Suprapubic skin (tissue), 4 donors: ENCODE measurements at regions not wholly inside any gene's neighbourhood (a gene's known extent, or its start where the extent isn't known, plus 50 kb on each side); places are given as distances from the start of the nearest gene placed in this dataset.

Source experiments
- POLR2A ChIP-seq, 2 donors: fragments of 450-650 bp; IDR thresholded peaks; one replicate each; pipeline ENCODE4 v1.6.1; 2017; ENCODE audit warnings: antibody characterized with exemption in 2 of 2, mild to moderate bottlenecking in 2 of 2, moderate library complexity in 2 of 2
- POLR2AphosphoS5 ChIP-seq, 3 donors: sonication (generic); formaldehyde crosslinking; IDR thresholded peaks; one replicate each; pipeline ENCODE4 v1.6.1; 2017; ENCODE audit warnings: antibody characterized with exemption in 3 of 3
- TF ChIP-seq, protein P1 (sequence below), 2 donors: fragments of 200-600 bp in 1 of 2; fragments of 450-650 bp in 1 of 2; sonication (generic) in 1 of 2; IDR thresholded peaks; one replicate each; pipeline ENCODE4 v1.5.1; 2016 to 2019; ENCODE audit warnings: antibody characterized with exemption in 2 of 2, mild to moderate bottlenecking in 1 of 2, moderate library complexity in 1 of 2

DNA sequence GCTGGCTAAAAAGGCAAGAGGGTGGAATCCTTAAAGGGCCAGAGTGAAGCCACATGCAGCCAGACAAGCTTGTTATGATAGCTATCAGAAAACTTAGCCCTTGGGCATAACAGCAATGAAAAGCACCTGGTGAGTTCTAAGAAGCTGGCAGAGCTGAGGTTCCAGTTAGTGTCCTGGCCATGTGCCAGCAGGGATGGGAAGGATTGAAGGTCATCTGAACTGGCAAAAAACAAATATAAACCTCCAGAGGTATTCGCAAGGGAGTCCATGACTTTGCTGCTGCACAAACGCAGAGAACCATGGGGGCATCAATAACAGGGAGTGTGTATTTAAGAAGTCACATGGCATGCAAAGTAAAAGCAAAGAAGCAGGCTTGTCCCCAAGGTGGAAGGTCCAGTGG lies 208.9 kb downstream of the FAM47A start:
- no peak for TF ChIP-seq POLR2AphosphoS5 (IDR thresholded peaks at IDR 0.05)
- no peak for TF ChIP-seq POLR2A (IDR thresholded peaks at IDR 0.05)
- TF ChIP-seq, protein P1, sequence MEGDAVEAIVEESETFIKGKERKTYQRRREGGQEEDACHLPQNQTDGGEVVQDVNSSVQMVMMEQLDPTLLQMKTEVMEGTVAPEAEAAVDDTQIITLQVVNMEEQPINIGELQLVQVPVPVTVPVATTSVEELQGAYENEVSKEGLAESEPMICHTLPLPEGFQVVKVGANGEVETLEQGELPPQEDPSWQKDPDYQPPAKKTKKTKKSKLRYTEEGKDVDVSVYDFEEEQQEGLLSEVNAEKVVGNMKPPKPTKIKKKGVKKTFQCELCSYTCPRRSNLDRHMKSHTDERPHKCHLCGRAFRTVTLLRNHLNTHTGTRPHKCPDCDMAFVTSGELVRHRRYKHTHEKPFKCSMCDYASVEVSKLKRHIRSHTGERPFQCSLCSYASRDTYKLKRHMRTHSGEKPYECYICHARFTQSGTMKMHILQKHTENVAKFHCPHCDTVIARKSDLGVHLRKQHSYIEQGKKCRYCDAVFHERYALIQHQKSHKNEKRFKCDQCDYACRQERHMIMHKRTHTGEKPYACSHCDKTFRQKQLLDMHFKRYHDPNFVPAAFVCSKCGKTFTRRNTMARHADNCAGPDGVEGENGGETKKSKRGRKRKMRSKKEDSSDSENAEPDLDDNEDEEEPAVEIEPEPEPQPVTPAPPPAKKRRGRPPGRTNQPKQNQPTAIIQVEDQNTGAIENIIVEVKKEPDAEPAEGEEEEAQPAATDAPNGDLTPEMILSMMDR (IDR thresholded peaks at IDR 0.05): no peak
